D721Med (cell line): ENCODE measurements at regions not wholly inside any gene's neighbourhood (a gene's known extent, or its start where the extent isn't known, plus 50 kb on each side); places are given as distances from the start of the nearest gene placed in this dataset.

Experiments
- DNase-seq: peaks from one replicate; pipeline ENCODE4 v3.0.0; 2011; ENCODE audit warnings: low spot score; ENCODE audit not compliant: insufficient read length
- FAIRE-seq: peaks from 2 replicates; lab custom pipeline; 2011; peaks lifted over from hg19 to GRCh38; lab: Jason Lieb, UNC
- CTCF ChIP-seq: IDR thresholded peaks from 2 replicates; pipeline ENCODE4 v1.5.1; 2012; ENCODE audit warnings: mild to moderate bottlenecking, control low read depth; ENCODE audit not compliant: insufficient read depth; ENCODE audit errors: missing control alignments

GRCh38 chr12:87365423-87365822 lies 663.8 kb downstream of the C12orf50 start:
- DNase-seq (no peak), FAIRE-seq (no peak)

GRCh38 chr12:87363497-87364084 lies 665.6 kb downstream of the C12orf50 start:
- TF ChIP-seq CTCF, result no peak
- FAIRE-seq (no peak), DNase-seq (no peak)

More at GRCh38 chr12:87365423-87365822, 663.8 kb downstream of the C12orf50 start:
- TF ChIP-seq CTCF, result no peak

DNA sequence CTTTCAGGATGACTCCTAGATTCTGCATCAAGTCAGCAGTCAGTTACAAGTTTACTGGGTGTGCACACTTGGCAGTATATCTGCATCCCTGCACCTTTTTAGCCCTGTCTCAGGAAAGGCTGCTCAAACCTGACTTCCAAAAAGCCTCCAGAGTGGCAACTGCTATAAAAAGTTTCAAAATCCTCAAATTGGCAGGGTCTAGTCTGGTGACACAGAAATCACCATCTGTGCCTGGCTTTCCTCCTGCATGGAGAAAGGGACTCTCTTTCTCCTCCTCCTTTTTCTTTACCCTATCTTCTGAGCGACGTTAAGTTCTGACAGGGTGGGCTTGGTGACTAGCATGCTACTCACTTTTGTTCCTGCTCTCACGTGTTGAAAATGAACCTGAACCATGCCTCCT lies 679.5 kb downstream of the C12orf50 start:
- no peak for TF ChIP-seq CTCF
- no peak for DNase-seq
- no peak for FAIRE-seq

GRCh38 chr12:87348071-87348470 lies 681.1 kb downstream of the C12orf50 start:
- FAIRE-seq (no peak), DNase-seq (no peak)
- TF ChIP-seq CTCF, result no peak

GRCh38 chr12:87344699-87345098 lies 684.5 kb downstream of the C12orf50 start:
- TF ChIP-seq CTCF, result no peak

GRCh38 chr12:87338681-87339080 lies 690.5 kb downstream of the C12orf50 start:
- no peak for TF ChIP-seq CTCF
- no peak for DNase-seq
- no peak for FAIRE-seq

More at GRCh38 chr12:87344699-87345098, 684.5 kb downstream of the C12orf50 start:
- DNase-seq (no peak), FAIRE-seq (no peak)

DNA sequence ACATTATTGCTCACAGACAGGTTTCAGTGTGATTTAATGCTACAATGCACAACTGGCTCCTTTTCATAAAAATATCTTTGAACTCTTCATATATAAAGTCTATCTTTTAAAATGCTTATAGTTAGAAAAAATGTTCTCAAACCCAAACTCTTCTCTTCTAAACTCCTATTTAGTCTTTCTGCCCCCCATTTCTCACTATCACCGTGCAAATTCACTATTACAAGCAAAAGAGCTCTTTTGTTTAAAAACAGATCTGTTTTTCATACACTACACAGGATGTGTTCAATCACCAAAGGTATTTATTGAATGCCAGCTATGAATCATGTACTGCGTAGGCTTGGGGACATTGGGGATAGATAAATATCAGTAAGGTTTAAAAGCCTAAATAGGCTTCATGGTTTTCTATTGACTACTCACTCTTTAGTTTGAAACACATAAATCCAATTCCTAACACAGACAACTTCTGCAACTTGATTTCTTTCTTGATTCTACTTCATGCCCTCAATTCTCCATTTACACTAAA lies 692.3 kb downstream of the C12orf50 start:
- FAIRE-seq (no peak), DNase-seq (no peak)
- no peak for TF ChIP-seq CTCF
